ENCODE measurements at regions not wholly inside any gene's neighbourhood (a gene's known extent, or its start where the extent isn't known, plus 50 kb on each side); places are given as distances from the start of the nearest gene placed in this dataset.

DNA sequence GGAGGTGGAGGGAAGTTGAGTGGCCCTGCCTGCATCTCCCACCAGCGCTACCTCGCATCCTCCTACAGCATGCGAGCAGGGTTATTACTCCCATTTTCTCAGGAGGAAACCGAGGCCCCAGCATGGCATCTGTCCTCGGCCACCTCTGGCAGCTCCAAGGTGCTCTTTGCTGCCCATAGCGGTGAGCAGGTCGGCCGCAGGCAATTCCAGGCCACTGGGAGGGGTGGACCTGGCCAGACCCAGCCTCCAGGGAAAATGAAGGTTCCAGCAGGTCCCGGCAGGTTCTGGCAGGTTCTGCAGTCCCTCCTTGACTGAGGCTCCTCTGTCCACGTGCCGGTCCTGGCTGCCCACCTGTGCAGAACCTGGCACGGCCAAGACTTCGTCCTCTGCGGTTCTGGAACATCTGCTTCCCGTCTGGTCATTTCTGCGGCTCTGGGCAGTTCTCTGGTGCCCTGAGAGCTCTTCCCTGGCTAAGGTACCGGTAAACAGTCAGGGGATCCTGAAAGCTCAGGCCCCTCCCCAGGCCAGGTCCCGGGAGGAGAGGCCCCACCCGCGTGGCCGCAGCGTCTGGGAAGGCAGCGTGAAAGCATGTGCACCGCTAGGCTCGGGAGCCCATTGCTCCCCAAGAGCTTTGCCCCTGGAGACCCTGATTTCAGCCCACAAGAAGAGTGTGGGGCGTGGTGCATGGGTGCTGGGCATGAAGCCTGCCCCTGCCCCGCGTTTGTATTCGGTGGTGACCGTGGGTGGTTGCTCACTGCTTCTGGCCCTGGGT, 112.0 kb upstream of the ADRA2C start:
- H3K4me3 ChIP-seq: no peak overlapping the region
- peaks cover 0 to 60% (median 21%) of the 10 kb centered on the region in 3 donors for H3K27me3 ChIP-seq
- DNase-seq: no peak
- no peaks in the 10 kb centered on the region for H3K4me1 ChIP-seq
- WGBS, 2 donors: 87 to 88% methylated on average over 30 of the region's 30 CpGs
- no peak overlapping the region for H3K27ac ChIP-seq
- no peaks in the 10 kb centered on the region for H3K9me3 ChIP-seq
- no peak for TF ChIP-seq POLR2A (IDR thresholded peaks at IDR 0.05)
- TF ChIP-seq, protein P1, sequence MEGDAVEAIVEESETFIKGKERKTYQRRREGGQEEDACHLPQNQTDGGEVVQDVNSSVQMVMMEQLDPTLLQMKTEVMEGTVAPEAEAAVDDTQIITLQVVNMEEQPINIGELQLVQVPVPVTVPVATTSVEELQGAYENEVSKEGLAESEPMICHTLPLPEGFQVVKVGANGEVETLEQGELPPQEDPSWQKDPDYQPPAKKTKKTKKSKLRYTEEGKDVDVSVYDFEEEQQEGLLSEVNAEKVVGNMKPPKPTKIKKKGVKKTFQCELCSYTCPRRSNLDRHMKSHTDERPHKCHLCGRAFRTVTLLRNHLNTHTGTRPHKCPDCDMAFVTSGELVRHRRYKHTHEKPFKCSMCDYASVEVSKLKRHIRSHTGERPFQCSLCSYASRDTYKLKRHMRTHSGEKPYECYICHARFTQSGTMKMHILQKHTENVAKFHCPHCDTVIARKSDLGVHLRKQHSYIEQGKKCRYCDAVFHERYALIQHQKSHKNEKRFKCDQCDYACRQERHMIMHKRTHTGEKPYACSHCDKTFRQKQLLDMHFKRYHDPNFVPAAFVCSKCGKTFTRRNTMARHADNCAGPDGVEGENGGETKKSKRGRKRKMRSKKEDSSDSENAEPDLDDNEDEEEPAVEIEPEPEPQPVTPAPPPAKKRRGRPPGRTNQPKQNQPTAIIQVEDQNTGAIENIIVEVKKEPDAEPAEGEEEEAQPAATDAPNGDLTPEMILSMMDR (IDR thresholded peaks at IDR 0.05): no peak
- no peak for TF ChIP-seq EP300 (IDR thresholded peaks at IDR 0.05)
- no peak for TF ChIP-seq POLR2AphosphoS5 (IDR thresholded peaks at IDR 0.05)
- intact Hi-C loops (cut with DNase I): no loop called here
- H3K36me3 ChIP-seq: no peaks in the 10 kb centered on the region

DNA sequence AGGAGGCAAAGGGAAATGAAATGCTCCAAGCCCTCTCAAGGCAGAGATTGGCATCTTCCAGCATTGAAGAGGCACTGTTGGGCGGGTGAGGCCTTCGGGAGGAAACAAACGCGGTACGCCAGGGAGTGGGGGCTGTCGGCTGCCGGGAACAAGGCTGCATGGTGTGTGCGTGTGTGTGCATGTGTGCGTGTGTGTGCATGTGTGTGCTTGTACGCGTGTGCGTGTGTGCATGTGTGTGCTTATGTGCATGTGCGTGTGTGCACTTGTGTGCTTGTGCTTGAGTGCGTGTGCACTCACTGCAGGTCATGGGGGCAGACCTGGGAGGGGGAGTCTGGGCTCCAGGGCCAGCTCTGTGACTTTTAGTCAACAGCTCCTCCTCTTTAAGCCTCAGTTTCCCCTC, 113.6 kb upstream of the ADRA2C start:
- peaks cover 0 to 58% (median 21%) of the 10 kb centered on the region in 3 donors for H3K27me3 ChIP-seq
- no peaks in the 10 kb centered on the region for H3K4me1 ChIP-seq
- no peak for DNase-seq
- no peak overlapping the region for H3K27ac ChIP-seq
- TF ChIP-seq POLR2AphosphoS5 (IDR thresholded peaks at IDR 0.05): no peak
- no peak for TF ChIP-seq POLR2A (IDR thresholded peaks at IDR 0.05)
- TF ChIP-seq EP300 (IDR thresholded peaks at IDR 0.05): no peak
- TF ChIP-seq, protein P1 (IDR thresholded peaks at IDR 0.05): no peak
- H3K4me3 ChIP-seq: no peak overlapping the region
- WGBS, 2 donors: 71 to 86% methylated on average over 14 of the region's 14 CpGs
- intact Hi-C loops (cut with DNase I): no loop called here
- no peaks in the 10 kb centered on the region for H3K9me3 ChIP-seq
- H3K36me3 ChIP-seq: no peaks in the 10 kb centered on the region

DNA sequence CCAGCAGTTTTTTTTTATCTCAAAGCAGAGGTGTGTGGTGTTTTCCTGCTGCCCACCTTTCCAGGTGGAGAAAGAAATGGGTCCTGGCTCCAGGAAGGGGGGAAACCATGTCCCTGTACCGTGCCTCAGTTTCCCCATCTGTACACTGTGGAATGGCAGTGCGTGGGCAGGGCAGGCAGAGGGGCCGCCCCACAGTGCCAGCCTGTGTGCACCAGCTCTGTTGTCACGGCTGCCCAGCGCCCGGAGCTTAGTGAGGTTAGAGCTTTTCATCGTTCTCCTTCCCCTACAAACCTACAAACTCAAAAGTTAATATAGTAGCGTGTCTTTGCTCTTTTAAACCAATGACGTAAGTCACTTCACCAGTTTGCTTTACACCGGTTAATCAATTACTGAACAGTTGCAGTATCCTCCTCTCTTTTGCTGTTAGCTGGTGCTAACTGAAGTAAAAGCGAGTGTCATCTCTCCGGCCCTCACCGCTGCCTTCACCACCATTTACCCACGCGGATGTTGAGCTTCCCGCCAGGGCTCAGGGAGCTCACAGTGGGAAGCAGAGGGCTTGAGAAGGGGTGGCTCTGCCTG, 114.8 kb upstream of the ADRA2C start:
- no peak overlapping the region for H3K4me3 ChIP-seq
- no peak for DNase-seq
- intact Hi-C loops (cut with DNase I): no loop called here
- no peaks in the 10 kb centered on the region for H3K36me3 ChIP-seq
- peaks cover 0 to 46% (median 21%) of the 10 kb centered on the region in 3 donors for H3K27me3 ChIP-seq
- TF ChIP-seq POLR2AphosphoS5 (IDR thresholded peaks at IDR 0.05): no peak
- TF ChIP-seq, protein P1 (IDR thresholded peaks at IDR 0.05): no peak
- no peak for TF ChIP-seq POLR2A (IDR thresholded peaks at IDR 0.05)
- no peak for TF ChIP-seq EP300 (IDR thresholded peaks at IDR 0.05)
- H3K27ac ChIP-seq: no peak overlapping the region
- no peaks in the 10 kb centered on the region for H3K4me1 ChIP-seq
- 27 to 73% methylated on average over 16 of the region's 16 CpGs for WGBS, 2 donors
- H3K9me3 ChIP-seq: no peaks in the 10 kb centered on the region

DNA sequence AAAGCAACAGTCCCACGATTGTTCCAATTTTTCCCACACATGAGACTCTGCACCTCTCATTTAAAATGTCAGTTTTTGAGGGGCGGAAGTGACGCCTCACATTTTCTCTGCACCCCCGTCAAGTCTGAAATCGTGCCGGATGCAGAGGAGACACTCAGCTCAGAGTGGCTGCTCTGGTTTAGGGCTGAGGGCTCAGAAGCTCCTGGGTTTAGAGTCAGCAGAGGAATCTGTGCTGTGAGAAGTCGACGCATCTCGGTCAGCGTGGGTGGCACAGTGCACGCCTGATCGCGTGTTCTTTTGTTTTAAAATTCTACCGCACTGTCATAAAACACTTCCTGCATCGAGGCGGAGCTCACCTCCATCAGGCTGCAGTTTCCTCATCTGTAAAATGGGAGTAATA, 116.7 kb upstream of the ADRA2C start:
- WGBS, 2 donors: 77 to 87% methylated on average over 16 of the region's 16 CpGs
- H3K27me3 ChIP-seq: peaks cover 0 to 38% (median 12%) of the 10 kb centered on the region in 3 donors
- DNase-seq: no peak
- H3K4me1 ChIP-seq: no peaks in the 10 kb centered on the region
- H3K4me3 ChIP-seq: no peak overlapping the region
- no peaks in the 10 kb centered on the region for H3K36me3 ChIP-seq
- no peaks in the 10 kb centered on the region for H3K9me3 ChIP-seq
- TF ChIP-seq POLR2A (IDR thresholded peaks at IDR 0.05): no peak
- no peak for TF ChIP-seq EP300 (IDR thresholded peaks at IDR 0.05)
- no peak for TF ChIP-seq POLR2AphosphoS5 (IDR thresholded peaks at IDR 0.05)
- TF ChIP-seq, protein P1 (IDR thresholded peaks at IDR 0.05): no peak
- intact Hi-C loops (cut with DNase I): no loop called here
- no peak overlapping the region for H3K27ac ChIP-seq

Measured in sigmoid colon (tissue), 6 donors.